Panc1 (cell line): ENCODE measurements at regions not wholly inside any gene's neighbourhood (a gene's known extent, or its start where the extent isn't known, plus 50 kb on each side); places are given as distances from the start of the nearest gene placed in this dataset.

Source experiments
- ATAC-seq: fragments of 200-7000 bp; cut with Tn5 transposase; 2 replicates; pipeline ENCODE4 v1.9.1; 2020; ENCODE audit warnings: mild to moderate bottlenecking, moderate library complexity
- BruUV-seq: library from RNA; stranded (reverse); fragments of 400-500 nt; replicated peaks from 2 replicates; lab custom pipeline; 2021; lab: Mats Ljungman, UMichigan
- CTCF ChIA-PET: fragments of 300-600 bp; sonication (Branson Sonifier 250); formaldehyde crosslinking; loops from one replicate; lab custom pipeline; 2022; ENCODE audit warnings: antibody characterized with exemption; lab: Charles Lee
- POLR2A ChIA-PET: fragments of 300-600 bp; sonication (Branson Sonifier 250); formaldehyde crosslinking; loops from one replicate; lab custom pipeline; 2022; ENCODE audit warnings: antibody characterized with exemption; lab: Charles Lee
- DNase-seq: peaks from one replicate; pipeline ENCODE4 v3.0.0-alpha.2; 2010; ENCODE audit warnings: low read depth, low spot score
- H3K27ac ChIP-seq: 2 replicates; pipeline ENCODE4 v1.5.1; 2011; ENCODE audit warnings: mild to moderate bottlenecking, low read length, inconsistent platforms
- H3K27me3 ChIP-seq: fragments of 200-500 bp; sonication (Bioruptor generic); 2 replicates; pipeline ENCODE4 v1.6.0; 2014; ENCODE audit warnings: low read length, inconsistent platforms; ENCODE audit not compliant: control insufficient read depth, insufficient read depth
- H3K36me3 ChIP-seq: fragments of 200-500 bp; sonication (Bioruptor generic); 2 replicates; pipeline ENCODE4 v1.5.1; 2014; ENCODE audit warnings: inconsistent platforms, mild to moderate bottlenecking, low read length, moderate library complexity; ENCODE audit not compliant: control insufficient read depth, insufficient read depth
- H3K4me1 ChIP-seq: 2 replicates; pipeline ENCODE4 v1.5.1; 2011; ENCODE audit warnings: inconsistent platforms, mild to moderate bottlenecking, low read length, moderate library complexity; ENCODE audit not compliant: control insufficient read depth, insufficient read depth
- H3K4me3 ChIP-seq, 2 experiments: 2 replicates each; pipeline ENCODE4 v1.5.1; 2011 to 2012; ENCODE audit warnings: low read depth in 2 of 2, low read length in 2 of 2, mild to moderate bottlenecking in 2 of 2, inconsistent platforms in 1 of 2, moderate library complexity in 1 of 2
- H3K9me3 ChIP-seq: fragments of 200-500 bp; sonication (Bioruptor generic); 2 replicates; pipeline ENCODE4 v1.5.1; 2014; ENCODE audit warnings: low read depth, mild to moderate bottlenecking, inconsistent platforms, low read length, moderate library complexity; ENCODE audit not compliant: control insufficient read depth, insufficient read depth
- POLR2AphosphoS5 ChIP-seq: IDR thresholded peaks from 2 replicates; pipeline ENCODE4 v1.6.1; 2012; ENCODE audit warnings: mild to moderate bottlenecking, low read depth, low read length, moderate library complexity
- SIN3A ChIP-seq: IDR thresholded peaks from 2 replicates; pipeline ENCODE4 v1.6.1; 2012; ENCODE audit warnings: low read depth, mild to moderate bottlenecking, low read length, moderate library complexity, borderline replicate concordance; ENCODE audit not compliant: insufficient read depth
- TCF7L2 ChIP-seq: IDR thresholded peaks from 2 replicates; pipeline ENCODE4 v1.6.1; 2011; ENCODE audit warnings: mild to moderate bottlenecking, low read depth, low read length, inconsistent platforms
- in situ Hi-C: cut with HindIII; loops from 2 replicates; pipeline ENCODE4 v1.10.0; 2016; ENCODE audit warnings: low sequenced_read_pairs, low pct_unique_long_range_greater_than_20kb
- intact Hi-C: fragments of 100-400 bp; cut with micrococcal nuclease; formaldehyde crosslinking; loops from one replicate; pipeline ENCODE4 v1.10.0; 2022; ENCODE audit not compliant: unreplicated experiment
- TF ChIP-seq, protein P1 (sequence below): fragments of 450-650 bp; IDR thresholded peaks from 2 replicates; pipeline ENCODE4 v1.5.1; 2017; ENCODE audit warnings: mild to moderate bottlenecking
- TF ChIP-seq, protein P2 (sequence below), 2 experiments: IDR thresholded peaks; 2 replicates each; pipeline ENCODE4 v1.6.1; 2011 to 2012; ENCODE audit warnings: low read depth in 2 of 2, control low read depth in 1 of 2, low read length in 1 of 2, mild to moderate bottlenecking in 1 of 2, moderate library complexity in 1 of 2; ENCODE audit not compliant: insufficient read depth in 1 of 2

GRCh38 chr3:30954426-30954825 is 60.0 kb upstream of the GADL1 start:
- ChIA-PET CTCF (no interaction called here), POLR2A (no interaction called here)
- Histone ChIP-seq H3K36me3 (no peaks in the 10 kb centered on the region), H3K9me3 (no peaks in the 10 kb centered on the region), H3K4me1 (no peaks in the 10 kb centered on the region), H3K4me3 (no peak overlapping the region), H3K27ac (no peak overlapping the region), H3K27me3 (no peaks in the 10 kb centered on the region)
- in situ Hi-C loops (no loop called here), intact Hi-C loops (no loop called here)
- no TSS peak for BruUV-seq
- DNase-seq (no peak), ATAC-seq (no peak)
- no peak for TF ChIP-seq POLR2AphosphoS5
- no peak for TF ChIP-seq TCF7L2
- TF ChIP-seq, protein P1, sequence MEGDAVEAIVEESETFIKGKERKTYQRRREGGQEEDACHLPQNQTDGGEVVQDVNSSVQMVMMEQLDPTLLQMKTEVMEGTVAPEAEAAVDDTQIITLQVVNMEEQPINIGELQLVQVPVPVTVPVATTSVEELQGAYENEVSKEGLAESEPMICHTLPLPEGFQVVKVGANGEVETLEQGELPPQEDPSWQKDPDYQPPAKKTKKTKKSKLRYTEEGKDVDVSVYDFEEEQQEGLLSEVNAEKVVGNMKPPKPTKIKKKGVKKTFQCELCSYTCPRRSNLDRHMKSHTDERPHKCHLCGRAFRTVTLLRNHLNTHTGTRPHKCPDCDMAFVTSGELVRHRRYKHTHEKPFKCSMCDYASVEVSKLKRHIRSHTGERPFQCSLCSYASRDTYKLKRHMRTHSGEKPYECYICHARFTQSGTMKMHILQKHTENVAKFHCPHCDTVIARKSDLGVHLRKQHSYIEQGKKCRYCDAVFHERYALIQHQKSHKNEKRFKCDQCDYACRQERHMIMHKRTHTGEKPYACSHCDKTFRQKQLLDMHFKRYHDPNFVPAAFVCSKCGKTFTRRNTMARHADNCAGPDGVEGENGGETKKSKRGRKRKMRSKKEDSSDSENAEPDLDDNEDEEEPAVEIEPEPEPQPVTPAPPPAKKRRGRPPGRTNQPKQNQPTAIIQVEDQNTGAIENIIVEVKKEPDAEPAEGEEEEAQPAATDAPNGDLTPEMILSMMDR: no peak
- TF ChIP-seq SIN3A: no peak
- TF ChIP-seq, protein P2, sequence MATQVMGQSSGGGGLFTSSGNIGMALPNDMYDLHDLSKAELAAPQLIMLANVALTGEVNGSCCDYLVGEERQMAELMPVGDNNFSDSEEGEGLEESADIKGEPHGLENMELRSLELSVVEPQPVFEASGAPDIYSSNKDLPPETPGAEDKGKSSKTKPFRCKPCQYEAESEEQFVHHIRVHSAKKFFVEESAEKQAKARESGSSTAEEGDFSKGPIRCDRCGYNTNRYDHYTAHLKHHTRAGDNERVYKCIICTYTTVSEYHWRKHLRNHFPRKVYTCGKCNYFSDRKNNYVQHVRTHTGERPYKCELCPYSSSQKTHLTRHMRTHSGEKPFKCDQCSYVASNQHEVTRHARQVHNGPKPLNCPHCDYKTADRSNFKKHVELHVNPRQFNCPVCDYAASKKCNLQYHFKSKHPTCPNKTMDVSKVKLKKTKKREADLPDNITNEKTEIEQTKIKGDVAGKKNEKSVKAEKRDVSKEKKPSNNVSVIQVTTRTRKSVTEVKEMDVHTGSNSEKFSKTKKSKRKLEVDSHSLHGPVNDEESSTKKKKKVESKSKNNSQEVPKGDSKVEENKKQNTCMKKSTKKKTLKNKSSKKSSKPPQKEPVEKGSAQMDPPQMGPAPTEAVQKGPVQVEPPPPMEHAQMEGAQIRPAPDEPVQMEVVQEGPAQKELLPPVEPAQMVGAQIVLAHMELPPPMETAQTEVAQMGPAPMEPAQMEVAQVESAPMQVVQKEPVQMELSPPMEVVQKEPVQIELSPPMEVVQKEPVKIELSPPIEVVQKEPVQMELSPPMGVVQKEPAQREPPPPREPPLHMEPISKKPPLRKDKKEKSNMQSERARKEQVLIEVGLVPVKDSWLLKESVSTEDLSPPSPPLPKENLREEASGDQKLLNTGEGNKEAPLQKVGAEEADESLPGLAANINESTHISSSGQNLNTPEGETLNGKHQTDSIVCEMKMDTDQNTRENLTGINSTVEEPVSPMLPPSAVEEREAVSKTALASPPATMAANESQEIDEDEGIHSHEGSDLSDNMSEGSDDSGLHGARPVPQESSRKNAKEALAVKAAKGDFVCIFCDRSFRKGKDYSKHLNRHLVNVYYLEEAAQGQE (IDR thresholded peaks at IDR 0.05; ENCODE audit: insufficient read depth in 1 of 2, low read depth in 2 of 2, low read length in 1 of 2): no peak

DNA sequence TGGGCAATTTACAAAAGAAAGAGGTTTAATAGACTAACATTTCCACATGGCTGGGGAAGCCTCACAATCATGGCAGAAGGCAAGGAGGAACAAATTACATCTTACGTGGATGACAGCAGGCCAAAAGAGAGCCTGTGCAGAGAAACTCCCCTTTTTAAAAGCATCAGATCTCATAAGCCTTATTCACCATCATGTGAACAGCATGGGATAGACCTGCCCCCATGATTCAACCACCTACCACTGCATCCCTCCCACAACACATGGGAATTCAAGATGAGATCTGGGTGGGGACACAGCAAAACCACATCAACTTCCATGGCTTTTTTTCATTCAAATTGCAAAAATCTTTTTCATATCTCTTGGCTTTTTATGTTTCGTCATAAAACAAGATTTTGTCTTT is 67.6 kb upstream of the GADL1 start:
- Histone ChIP-seq H3K27ac (no peak overlapping the region), H3K4me1 (no peaks in the 10 kb centered on the region), H3K9me3 (no peaks in the 10 kb centered on the region), H3K27me3 (no peaks in the 10 kb centered on the region), H3K36me3 (no peaks in the 10 kb centered on the region), H3K4me3 (no peak overlapping the region)
- ChIA-PET CTCF (no interaction called here), POLR2A (no interaction called here)
- in situ Hi-C loops: no loop called here
- TF ChIP-seq POLR2AphosphoS5 (no peak), TCF7L2 (no peak), SIN3A (no peak)
- TF ChIP-seq, protein P2 (IDR thresholded peaks at IDR 0.05; ENCODE audit: insufficient read depth in 1 of 2, low read depth in 2 of 2, low read length in 1 of 2): no peak
- TF ChIP-seq, protein P1: no peak
- no TSS peak for BruUV-seq
- intact Hi-C loops: no loop called here
- DNase-seq (no peak), ATAC-seq (no peak)
